ENCODE measurements at regions not wholly inside any gene's neighbourhood (a gene's known extent, or its start where the extent isn't known, plus 50 kb on each side); places are given as distances from the start of the nearest gene placed in this dataset.

DNA sequence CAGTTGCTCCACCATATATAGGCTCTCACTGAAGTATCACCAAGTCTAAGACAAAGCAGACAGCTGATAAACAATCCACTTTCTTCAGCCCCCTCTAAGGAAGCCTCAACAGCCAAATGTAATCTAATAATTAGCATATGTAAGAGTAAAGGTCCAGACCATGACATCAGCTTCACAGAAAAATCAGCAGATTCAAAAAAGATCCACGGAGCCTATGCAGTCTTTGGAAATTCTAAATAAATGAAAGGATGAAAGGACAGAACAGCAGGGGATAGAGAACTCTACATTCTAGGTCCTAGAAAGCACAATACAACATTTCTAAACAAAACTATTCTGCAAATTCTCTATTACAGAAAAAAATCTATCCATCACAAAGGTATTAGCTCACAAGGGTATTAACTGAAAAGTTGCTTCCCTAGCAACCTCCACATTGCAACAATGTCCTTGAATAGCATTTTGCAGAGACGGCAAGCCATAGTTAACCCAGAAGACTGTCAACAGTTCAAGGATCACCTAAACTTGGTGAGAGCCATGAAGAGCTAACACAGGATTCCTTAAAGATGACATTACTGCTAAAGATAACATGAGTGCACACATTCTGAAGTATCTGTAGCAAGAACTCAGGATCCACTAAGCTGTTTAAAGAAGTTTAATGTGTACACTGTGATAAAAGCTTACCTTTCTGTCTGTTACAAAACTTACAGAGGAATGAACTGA lies 74.3 kb downstream of the SIPA1L2 start:
- no peak for DNase-seq

DNA sequence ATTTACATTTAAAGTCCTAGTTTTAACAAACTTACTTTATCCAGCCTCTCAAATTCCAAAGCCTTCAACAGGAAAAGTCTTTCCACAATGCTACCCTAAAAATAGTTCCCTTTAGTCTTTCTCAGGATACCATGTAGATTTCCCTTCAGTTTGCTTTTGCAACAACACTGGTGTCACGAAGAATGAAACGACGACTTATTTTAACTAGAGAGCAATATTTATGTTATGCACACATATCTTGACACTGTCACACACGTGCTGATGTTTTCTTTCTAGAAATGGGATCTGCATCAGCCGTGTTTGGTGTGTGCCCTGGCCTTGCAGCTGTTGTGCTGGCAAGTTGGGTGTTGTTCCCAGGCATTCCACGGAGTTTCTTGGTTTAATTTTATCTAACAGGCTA lies 75.5 kb downstream of the SIPA1L2 start:
- no peak for DNase-seq

GRCh38 chr1:232553809-232554208 lies 76.1 kb downstream of the SIPA1L2 start:
- no peak for DNase-seq

DNA sequence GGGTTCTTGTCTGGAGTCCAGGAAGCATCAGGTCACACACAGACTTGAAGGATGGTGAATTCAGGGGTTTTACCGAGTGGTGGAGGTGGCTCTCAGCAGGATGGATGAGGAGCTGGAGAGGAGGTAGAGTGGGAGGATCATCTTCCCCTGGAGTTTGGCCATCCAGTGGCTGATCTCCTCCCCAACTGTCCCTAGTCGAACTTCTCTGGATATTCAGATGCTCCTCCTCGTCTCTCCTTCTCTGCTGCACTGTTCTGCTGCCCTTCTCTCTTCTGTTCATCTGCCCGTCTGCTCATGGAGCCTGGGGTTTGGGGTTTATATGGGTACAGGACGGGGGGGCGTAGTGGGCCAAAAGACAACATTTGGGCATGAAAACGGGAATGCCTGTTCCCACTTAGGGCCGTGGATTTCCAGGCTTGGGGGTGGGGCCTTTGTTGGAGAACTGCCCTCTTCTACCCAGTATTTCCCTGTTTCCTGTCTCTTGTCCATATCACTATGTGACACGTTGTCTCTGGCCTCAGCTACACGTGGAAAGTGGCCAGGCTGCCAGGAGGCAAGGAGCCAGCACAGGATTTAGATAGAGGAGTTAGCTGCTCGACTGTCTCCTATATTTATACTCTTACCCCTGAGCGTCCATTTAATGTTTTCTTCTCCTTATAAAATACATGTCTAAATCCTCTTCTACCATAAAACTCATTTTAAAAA lies 76.7 kb downstream of the SIPA1L2 start:
- no peak for DNase-seq

- no peak for DNase-seq
Observed at GRCh38 chr1:232551386-232551785, 78.5 kb downstream of the SIPA1L2 start.

DNA sequence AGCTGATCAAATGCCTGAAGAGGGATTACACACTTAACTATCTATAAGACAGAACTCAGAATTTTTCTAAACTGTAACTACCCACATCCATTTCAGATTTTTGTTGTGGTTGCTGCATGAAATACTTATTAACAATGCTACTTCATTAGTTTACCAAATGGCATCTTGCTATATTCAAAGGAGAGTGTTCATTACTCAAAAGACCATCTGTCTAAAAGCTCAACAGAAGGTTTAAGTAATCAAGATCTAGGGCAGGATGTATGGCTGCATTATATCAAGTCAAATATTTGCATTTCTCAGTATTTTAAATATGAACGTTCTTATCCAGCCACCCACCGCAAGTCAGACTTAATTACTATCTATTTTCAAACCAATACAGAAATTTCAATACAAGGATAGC lies 79.9 kb downstream of the SIPA1L2 start:
- DNase-seq: no peak

DNA sequence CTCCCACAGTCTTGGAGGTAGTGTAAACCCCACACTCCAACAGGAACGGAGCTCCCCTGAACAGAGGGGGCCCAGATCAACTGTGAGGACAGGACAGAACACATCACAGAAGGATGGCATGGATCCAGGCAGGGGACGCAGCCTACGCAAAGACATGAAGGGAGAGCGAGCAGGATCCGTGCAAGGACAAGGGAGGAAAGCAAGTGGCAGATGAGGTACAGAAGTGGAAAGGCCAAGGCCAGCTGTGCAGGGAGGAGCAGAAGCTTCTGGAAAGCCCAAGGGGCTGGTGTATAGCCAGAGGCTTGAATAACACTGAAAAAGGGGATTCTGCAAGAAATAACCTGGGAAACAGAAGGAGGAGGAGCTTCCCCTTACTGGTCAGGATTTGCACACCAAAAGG lies 81.2 kb downstream of the SIPA1L2 start:
- no peak for DNase-seq

DNA sequence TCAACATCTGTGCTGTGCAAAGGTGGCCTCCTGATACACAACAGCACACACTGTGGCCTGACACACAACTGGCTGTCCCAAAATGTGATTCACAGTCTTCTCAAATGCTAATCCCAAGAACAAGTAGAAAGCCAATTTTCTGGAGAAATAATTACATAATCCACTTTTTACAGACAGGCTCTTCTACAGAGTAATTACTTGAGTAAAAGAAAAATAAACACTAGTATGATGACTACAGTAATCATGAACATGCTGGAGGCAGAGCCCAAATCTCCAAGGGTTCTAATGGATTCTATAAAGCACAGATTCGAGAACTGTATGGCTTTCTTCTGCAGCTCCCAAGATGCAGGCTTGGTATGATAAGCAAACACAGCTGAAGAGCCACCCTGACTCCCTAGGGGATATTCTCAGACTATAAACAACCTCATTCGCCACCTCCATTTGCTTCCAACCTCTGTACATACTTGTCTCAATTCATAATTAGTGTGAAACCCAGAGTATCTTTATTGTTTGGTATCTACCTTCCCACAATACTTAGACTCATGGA lies 81.9 kb downstream of the SIPA1L2 start:
- DNase-seq: no peak

GRCh38 chr1:232542633-232543593 lies 87.0 kb downstream of the SIPA1L2 start:
- DNase-seq: no peak

- DNase-seq: no peak
Observed at GRCh38 chr1:232538943-232539302, 91.0 kb downstream of the SIPA1L2 start.

DNA sequence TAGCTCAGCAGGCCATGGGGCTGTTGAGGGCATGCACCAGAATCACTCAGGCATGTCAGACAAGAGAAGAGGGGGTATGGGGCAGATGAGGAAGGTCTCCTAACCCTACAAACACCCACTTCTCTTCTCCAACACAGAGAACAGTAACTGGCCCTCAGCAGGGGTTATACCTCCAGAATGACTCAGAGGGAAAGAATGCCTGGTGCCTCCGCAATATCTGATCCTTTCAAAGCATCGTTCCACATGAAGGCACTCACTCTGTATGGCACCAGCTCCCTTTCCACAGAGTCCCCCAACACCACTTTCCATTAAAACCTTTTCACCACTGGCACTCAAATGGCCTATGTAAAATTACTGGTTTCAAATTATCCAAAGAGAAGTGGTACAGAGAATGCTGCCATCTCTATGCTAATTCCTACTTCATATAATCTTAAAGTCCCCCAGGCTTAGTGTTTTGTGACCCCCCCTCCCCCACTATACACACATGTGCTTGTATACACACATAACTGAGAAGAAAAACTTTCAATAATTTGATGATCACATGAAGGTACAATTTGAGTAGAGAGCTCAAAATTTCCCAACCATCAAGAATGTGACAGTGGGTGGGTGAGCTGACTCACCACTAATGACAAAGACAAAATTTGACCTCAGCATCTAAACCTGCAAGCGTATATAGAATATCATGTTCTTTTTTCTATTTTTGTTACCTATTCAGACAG lies 91.5 kb downstream of the SIPA1L2 start:
- DNase-seq: no peak

DNA sequence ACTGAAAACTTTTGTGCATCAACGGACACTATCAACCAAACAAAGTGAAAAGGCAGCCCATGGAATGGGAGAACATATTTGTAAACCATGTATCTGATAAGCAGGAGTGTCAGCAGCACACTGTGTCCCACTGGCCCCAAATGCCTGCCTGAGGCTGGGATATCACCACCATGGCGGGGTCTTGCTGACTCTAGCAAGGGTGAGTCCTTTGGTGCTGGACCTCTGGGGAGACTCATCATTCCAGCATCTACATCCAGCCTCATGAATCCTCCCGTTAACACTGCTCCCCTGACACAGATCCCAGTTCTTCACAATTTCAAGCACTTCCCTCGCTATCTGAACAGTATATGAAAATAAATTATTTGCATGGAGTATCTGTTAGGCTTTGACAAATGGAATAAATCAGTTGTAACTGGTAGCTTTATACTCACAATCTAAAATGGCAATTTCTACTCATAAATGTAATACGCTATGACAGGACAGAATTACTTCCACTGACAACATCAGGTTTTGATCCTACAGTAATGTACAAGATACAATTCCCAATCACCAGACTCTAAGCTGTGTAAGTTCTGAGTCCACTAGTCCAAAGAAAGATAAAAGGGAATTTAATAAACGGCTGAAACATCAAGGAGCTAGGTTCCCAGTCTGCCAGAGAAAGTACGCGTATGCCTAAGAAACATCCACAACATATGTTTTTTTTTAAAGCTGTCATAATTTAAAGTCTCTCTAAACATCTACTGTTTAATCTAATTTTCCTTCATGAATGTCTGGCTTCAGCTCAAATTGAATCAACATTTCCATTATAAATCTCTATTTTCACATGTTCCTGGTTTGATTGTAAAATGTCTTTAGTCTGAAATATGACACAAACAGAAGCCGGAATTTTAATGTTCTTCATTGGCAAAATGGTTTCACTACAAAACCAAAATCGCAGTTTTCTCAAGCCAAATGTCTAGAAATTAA lies 95.1 kb downstream of the SIPA1L2 start:
- no peak for DNase-seq

- DNase-seq: no peak
Observed at GRCh38 chr1:232533328-232533727, 96.6 kb downstream of the SIPA1L2 start.

DNA sequence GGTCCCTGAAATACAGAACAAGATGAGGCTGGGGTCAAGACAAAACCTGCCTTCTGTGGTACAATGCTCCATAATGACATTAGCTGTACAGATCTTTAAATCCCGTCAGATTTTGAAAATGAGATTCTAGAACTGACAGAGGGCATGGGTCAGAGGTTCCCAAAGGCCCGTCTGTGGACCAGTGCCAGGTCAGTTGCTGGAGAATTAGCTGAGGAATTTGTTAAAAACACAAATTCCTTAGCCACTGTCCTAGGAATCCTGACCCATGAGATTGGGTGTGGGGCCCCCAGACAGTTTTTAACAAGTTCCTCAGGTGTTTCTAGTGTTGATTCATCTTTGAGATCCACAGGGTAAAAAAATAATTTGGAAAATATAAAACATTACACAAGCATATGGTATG lies 97.0 kb downstream of the SIPA1L2 start:
- no peak for DNase-seq

DNA sequence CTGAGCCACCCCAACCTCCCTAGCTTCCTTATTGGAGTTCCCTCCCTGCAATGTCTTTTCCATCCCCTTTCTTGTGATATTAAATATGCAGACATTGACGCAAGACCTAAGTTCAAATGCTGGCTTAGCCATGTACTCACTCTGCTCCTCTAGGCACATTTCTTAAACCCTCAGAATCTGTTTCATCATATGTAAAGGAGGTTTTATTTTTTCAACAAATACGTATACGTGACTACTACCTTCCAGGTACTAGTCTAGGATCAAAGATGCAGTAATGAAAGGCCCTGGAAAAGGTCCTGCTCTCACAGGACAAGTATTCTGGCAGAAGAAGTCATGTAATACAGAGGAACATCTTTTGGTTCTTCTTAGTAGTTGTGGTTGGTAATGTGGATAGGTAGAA lies 98.6 kb downstream of the SIPA1L2 start:
- DNase-seq: no peak

DNA sequence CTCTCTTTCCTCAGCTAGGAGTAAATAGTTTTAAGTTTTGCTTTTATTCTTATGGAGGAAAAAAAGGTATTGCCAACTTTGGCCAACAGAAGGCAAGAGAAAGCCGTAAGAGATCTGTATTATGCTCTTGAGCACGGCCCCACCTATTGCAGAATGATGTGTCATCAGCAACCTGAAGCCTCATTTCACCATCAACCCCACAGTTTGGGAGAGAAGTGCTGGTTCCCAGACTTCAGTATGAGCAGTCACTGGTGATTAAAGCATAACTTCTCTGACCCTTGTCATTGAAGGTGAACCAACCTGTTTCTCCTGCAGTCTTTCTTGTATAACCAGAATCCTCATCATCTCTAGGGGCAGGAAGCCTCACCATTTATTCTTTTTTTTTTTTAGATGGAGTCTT lies 100.2 kb downstream of the SIPA1L2 start:
- no peak for DNase-seq

DNA sequence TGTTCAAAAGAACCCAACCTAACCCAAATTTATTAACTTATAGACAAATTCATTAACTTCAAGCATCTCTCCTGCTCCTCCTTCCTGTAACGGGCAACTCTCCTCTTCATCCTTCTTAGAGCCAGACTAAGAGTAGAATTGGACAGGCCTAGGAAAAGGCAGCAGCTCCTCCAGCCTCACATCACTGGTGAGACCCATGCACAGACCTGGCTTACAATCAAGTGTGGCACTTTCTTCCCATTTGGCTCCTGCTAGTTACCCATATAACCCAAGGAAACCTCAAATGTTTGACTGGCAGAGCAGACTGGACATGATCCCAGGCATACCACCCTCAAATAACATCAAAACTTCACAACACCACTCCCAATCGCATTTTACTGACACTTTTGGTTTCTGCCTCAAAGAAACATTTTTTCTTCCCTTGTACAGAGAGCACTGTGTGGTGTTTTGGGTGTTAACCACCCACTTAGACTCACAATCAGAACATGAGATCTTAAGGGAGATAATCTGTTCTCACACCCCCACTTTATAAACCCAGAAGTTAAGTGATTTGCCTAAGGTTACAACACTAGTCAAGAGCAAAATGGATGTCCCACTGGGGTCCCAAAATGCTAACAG lies 101.4 kb downstream of the SIPA1L2 start:
- DNase-seq: no peak

GRCh38 chr1:232524056-232524455 lies 105.9 kb downstream of the SIPA1L2 start:
- no peak for DNase-seq

GRCh38 chr1:232522189-232522588 lies 107.7 kb downstream of the SIPA1L2 start:
- no peak for DNase-seq

DNA sequence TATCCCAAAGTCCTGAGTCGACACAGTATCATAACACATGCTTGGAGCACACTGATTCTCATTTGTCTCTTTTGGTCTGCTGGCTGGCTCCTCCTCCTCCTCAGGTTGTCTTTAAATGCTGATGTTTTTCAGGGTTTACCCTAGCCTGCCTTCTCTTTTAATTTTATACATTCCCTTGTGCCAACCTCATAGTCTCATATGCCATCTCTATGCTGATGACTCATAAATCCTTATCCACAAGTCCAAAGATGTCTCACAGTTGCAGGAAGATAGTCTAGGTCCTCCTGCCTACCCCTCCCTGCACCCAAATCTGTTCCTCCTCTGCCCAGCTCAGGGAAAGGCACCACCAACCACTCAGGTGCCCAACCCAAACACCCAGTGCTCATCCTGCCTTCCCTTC lies 108.3 kb downstream of the SIPA1L2 start:
- no peak for DNase-seq

GRCh38 chr1:232519186-232519585 lies 110.7 kb downstream of the SIPA1L2 start:
- no peak for DNase-seq
